ENCODE measurements at regions not wholly inside any gene's neighbourhood (a gene's known extent, or its start where the extent isn't known, plus 50 kb on each side); places are given as distances from the start of the nearest gene placed in this dataset.

GRCh38 chr1:18057623-18058022 lies 50.0 kb upstream of the IGSF21 start:
- no peaks in the 10 kb centered on the region for H3K27me3 ChIP-seq (ENCODE audit: control insufficient read depth, insufficient read depth, low read length)
- H3K36me3 ChIP-seq (ENCODE audit: control insufficient read depth, insufficient read depth, low read length): no peaks in the 10 kb centered on the region
- TF ChIP-seq, protein P1, sequence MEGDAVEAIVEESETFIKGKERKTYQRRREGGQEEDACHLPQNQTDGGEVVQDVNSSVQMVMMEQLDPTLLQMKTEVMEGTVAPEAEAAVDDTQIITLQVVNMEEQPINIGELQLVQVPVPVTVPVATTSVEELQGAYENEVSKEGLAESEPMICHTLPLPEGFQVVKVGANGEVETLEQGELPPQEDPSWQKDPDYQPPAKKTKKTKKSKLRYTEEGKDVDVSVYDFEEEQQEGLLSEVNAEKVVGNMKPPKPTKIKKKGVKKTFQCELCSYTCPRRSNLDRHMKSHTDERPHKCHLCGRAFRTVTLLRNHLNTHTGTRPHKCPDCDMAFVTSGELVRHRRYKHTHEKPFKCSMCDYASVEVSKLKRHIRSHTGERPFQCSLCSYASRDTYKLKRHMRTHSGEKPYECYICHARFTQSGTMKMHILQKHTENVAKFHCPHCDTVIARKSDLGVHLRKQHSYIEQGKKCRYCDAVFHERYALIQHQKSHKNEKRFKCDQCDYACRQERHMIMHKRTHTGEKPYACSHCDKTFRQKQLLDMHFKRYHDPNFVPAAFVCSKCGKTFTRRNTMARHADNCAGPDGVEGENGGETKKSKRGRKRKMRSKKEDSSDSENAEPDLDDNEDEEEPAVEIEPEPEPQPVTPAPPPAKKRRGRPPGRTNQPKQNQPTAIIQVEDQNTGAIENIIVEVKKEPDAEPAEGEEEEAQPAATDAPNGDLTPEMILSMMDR (IDR thresholded peaks at IDR 0.05; ENCODE audit: insufficient read depth, low read length, poor library complexity, severe bottlenecking): no peak
- H3K4me3 ChIP-seq (ENCODE audit: low read depth, low read length): no peak overlapping the region
- DNase-seq (ENCODE audit: low read depth): no peak
